Esophagus squamous epithelium (tissue), 4 donors: ENCODE measurements at regions not wholly inside any gene's neighbourhood (a gene's known extent, or its start where the extent isn't known, plus 50 kb on each side); places are given as distances from the start of the nearest gene placed in this dataset.

Experiments
- CTCF ChIP-seq, 6 experiments: fragments of 450-650 bp in 4 of 6; fragments of 200-600 bp in 2 of 6; sonication (generic) in 2 of 6; IDR thresholded peaks; one replicate each; pipeline ENCODE4 v1.5.1; 2016 to 2019; ENCODE audit warnings: antibody characterized with exemption in 6 of 6, mild to moderate bottlenecking in 4 of 6, moderate library complexity in 4 of 6
- POLR2A ChIP-seq, 4 donors: fragments of 450-650 bp; IDR thresholded peaks; one replicate each; pipeline ENCODE4 v1.6.1; 2017; ENCODE audit warnings: antibody characterized with exemption in 4 of 4, mild to moderate bottlenecking in 4 of 4, moderate library complexity in 3 of 4

GRCh38 chr13:109636736-109637135 lies 149.6 kb downstream of the IRS2 start:
- no peak for TF ChIP-seq CTCF (IDR thresholded peaks at IDR 0.05)
- TF ChIP-seq POLR2A (IDR thresholded peaks at IDR 0.05): no peak
